ENCODE measurements at regions not wholly inside any gene's neighbourhood (a gene's known extent, or its start where the extent isn't known, plus 50 kb on each side); places are given as distances from the start of the nearest gene placed in this dataset.
"Not testable (repeated sequence)": the region's sequence is repeated elsewhere in the genome, so short reads cannot be mapped to it uniquely, and the experiment has no call there.

DNA sequence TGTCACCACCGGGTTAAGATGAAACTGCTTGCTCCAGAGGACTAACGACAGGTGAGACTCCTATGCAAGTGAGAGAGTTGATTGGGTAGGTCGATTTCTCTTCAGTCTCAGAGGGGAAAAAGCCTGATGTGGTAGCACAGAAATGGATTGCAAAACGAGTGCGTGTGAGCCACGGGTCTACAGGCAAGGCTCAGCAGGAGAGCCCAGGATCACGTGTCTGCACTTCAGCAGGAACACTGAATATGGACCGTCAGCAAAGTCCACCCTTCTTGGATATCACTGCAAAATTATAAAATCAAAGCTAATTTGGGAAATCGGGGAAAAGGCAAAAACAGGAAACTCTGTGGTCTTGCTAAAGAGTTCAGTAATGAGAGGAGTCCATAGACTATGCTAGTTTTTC, 107.7 kb upstream of the ZNF648 start:
- TF ChIP-seq, protein P1, sequence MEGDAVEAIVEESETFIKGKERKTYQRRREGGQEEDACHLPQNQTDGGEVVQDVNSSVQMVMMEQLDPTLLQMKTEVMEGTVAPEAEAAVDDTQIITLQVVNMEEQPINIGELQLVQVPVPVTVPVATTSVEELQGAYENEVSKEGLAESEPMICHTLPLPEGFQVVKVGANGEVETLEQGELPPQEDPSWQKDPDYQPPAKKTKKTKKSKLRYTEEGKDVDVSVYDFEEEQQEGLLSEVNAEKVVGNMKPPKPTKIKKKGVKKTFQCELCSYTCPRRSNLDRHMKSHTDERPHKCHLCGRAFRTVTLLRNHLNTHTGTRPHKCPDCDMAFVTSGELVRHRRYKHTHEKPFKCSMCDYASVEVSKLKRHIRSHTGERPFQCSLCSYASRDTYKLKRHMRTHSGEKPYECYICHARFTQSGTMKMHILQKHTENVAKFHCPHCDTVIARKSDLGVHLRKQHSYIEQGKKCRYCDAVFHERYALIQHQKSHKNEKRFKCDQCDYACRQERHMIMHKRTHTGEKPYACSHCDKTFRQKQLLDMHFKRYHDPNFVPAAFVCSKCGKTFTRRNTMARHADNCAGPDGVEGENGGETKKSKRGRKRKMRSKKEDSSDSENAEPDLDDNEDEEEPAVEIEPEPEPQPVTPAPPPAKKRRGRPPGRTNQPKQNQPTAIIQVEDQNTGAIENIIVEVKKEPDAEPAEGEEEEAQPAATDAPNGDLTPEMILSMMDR (IDR thresholded peaks at IDR 0.05; ENCODE audit: insufficient read depth, low read length): no peak
- no peak for DNase-seq (ENCODE audit: low read depth)
- H3K4me3 ChIP-seq (ENCODE audit: low read depth, low read length): no peak overlapping the region

DNA sequence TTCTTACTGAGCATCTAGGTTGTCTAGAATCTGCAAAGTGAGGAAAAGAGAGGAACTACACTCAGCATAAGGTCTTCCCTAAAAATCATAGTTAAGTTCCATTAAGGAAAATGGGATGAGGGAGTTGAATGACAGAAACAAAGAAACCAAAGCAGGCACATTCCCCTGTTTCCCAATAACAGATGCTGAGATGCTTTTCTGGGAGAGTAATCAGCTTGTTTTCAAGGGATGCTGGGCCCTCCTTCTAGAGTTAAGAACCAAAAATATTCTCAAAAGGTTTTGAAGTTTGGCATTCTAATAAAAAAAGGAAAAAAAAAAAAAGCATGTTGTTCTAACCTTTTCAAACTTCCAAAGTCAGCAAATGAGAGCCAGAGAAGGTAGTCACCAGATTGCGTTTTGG, 105.2 kb upstream of the ZNF648 start:
- DNase-seq (ENCODE audit: low read depth): no peak
- TF ChIP-seq, protein P1 (IDR thresholded peaks at IDR 0.05; ENCODE audit: insufficient read depth, low read length): no peak
- H3K4me3 ChIP-seq (ENCODE audit: low read depth, low read length): no peak overlapping the region

DNA sequence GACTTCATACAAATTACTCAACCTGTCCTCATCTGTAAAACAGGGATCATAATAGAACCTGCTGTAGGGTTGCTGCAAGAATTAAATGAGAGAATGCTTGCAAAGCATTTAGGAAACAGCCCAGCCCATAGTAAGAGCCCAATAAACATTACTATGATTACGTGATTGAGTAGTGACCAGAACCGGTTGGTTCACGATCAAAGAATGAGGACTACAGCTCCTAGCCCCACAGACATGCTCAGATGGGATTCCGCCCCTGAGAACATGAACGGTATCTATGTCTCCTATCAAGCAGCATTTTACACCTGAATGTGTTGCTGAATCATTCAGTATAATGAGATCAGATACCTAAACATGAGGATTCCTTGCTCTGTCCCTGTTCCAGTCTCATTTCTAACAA, 104.8 kb upstream of the ZNF648 start:
- no peak for DNase-seq (ENCODE audit: low read depth)

DNA sequence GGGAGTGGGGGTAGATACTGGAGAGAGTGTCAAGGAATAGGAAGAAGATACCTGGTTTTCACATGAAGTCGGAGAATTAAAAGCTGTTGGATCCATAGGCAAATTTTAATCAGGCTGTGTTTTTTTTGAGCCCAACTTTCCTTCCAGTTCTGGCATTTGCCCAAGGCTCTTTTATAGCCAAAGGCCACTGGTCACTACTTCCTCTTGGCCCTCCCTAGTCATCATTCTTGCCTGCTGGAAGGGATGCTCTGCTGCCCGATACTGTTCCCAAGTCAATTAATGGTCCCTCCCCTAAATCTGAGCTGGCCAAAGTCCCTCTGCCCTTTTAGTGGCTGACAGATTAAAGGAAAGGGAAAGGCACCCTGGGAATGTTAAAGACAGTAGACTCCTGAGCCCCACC, 102.8 kb upstream of the ZNF648 start:
- DNase-seq (ENCODE audit: low read depth): no peak
- TF ChIP-seq, protein P1 (IDR thresholded peaks at IDR 0.05; ENCODE audit: insufficient read depth, low read length): no peak
- no peak overlapping the region for H3K4me3 ChIP-seq (ENCODE audit: low read depth, low read length)

More for the DNA sequence above, 104.8 kb upstream of the ZNF648 start:
- H3K4me3 ChIP-seq (ENCODE audit: low read depth, low read length): no peak overlapping the region
- TF ChIP-seq, protein P1 (IDR thresholded peaks at IDR 0.05; ENCODE audit: insufficient read depth, low read length): no peak

DNA sequence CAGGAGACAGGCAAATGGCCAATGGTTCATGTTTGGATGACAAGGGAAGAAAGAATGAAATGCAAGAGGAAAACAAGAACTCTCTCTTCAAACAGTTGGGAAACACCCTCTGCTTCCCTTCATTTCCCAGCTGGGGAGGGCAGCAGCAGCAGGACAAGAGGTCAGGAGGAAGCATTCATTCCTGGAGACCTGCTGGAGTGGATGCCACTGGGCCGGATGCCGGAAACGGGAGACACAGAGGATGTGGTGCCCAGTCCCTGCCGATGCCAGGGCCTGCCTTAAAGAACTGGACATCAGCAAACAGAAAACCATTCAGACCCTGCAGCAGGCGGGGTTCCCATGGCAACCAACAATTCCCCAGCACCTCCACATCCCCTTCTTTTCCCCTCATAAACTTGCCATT, 102.3 kb upstream of the ZNF648 start:
- DNase-seq (ENCODE audit: low read depth): no peak
- H3K4me3 ChIP-seq (ENCODE audit: low read depth, low read length): no peak overlapping the region

DNA sequence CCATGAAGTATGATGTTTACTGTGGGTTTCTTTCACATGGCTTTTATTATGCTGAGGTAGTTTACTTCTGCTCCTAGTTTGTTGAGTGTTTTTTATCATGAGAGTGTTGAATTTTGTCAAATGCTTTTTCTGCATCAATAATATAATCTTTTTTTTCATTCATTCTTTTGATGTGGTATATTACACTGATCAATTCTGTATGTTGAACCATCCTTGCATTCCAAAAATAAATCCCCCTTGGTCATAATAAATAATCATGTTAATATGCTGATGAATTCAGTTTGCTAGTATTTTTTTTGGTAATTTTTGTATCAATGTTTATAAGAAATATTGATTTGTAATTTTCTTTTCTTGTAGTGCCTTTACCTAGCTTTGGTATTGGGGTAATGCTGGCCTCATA, 97.9 kb upstream of the ZNF648 start:
- H3K4me3 ChIP-seq (ENCODE audit: low read depth, low read length): no peak overlapping the region
- TF ChIP-seq, protein P1 (IDR thresholded peaks at IDR 0.05; ENCODE audit: insufficient read depth, low read length): no peak
- DNase-seq (ENCODE audit: low read depth): no peak

More for the DNA sequence above, 102.3 kb upstream of the ZNF648 start:
- TF ChIP-seq, protein P1 (IDR thresholded peaks at IDR 0.05; ENCODE audit: insufficient read depth, low read length): no peak

DNA sequence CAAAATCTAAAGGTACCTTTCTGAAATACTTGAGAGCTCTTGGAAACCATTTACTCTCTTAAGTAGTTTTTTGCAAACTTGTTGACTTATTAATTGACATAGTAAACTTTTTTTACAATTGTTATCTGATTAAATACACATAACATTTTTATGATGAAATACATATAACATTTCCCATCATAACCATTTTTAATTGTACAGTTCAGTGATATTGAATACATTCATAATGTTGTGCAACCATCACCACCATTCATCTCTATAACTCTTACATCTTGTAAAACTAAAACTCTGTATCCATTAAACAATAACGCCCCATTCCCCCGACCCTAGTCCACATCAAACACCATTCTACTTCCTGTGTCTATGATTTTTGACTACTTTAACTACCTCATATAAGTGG, 95.7 kb upstream of the ZNF648 start:
- H3K4me3 ChIP-seq (ENCODE audit: low read depth, low read length): no peak overlapping the region
- TF ChIP-seq, protein P1 (IDR thresholded peaks at IDR 0.05; ENCODE audit: insufficient read depth, low read length): no peak
- DNase-seq (ENCODE audit: low read depth): no peak

DNA sequence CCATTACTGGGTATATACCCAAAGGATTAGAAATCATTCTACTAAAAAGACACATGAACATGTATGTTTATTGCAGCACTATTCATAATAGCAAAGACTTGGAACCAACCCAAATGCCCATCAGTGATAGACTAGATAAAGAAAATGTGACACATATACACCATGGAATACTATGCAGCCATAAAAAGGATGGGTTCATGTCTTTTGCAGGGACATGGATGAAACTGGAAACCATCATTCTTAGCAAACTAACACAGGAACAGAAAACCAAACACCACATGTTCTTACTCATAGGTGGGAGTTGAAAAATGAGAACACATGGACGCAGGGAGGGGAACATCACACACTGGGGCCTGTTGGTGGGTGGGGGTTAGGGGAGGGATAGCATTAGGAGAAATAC, 92.9 kb upstream of the ZNF648 start:
- H3K4me3 ChIP-seq (ENCODE audit: low read depth, low read length); DNase-seq (ENCODE audit: low read depth): not testable (repeated sequence)

Data from fibroblast of the aortic adventitia (primary cell).